Smooth muscle cell (in vitro differentiated cells): ENCODE measurements at regions not wholly inside any gene's neighbourhood (a gene's known extent, or its start where the extent isn't known, plus 50 kb on each side); places are given as distances from the start of the nearest gene placed in this dataset.

Source experiments
- DNase-seq: peaks from one replicate; lab custom pipeline; 2025; ENCODE audit not compliant: unreplicated experiment; lab: John Stamatoyannopoulos, UW
- H2AFZ ChIP-seq: fragments of 200-600 bp; sonication (generic); 2 replicates; pipeline ENCODE4 v1.6.0; 2016; ENCODE audit warnings: antibody characterized with exemption, low read depth, mild to moderate bottlenecking
- H3F3A ChIP-seq: fragments of 200-600 bp; sonication (generic); 2 replicates; pipeline ENCODE4 v1.6.0; 2017; ENCODE audit warnings: antibody characterized with exemption, low read depth
- H3K27ac ChIP-seq: fragments of 200-600 bp; sonication (generic); 2 replicates; pipeline ENCODE4 v1.5.1; 2016; ENCODE audit warnings: low read depth, mild to moderate bottlenecking
- H3K27me3 ChIP-seq: fragments of 200-600 bp; sonication (generic); 2 replicates; pipeline ENCODE4 v1.6.1; 2016; ENCODE audit warnings: low read depth, mild to moderate bottlenecking
- H3K36me3 ChIP-seq: fragments of 200-600 bp; sonication (generic); 2 replicates; pipeline ENCODE4 v1.5.1; 2016; ENCODE audit warnings: low read depth
- H3K4me1 ChIP-seq: fragments of 200-600 bp; sonication (generic); 2 replicates; pipeline ENCODE4 v1.5.1; 2016; ENCODE audit warnings: low read depth
- H3K4me2 ChIP-seq: fragments of 200-600 bp; sonication (generic); 2 replicates; pipeline ENCODE4 v1.6.0; 2016; ENCODE audit warnings: mild to moderate bottlenecking
- H3K4me3 ChIP-seq: fragments of 200-600 bp; sonication (generic); 2 replicates; pipeline ENCODE4 v1.5.1; 2016; ENCODE audit warnings: mild to moderate bottlenecking
- H3K79me2 ChIP-seq: fragments of 200-600 bp; sonication (generic); 2 replicates; pipeline ENCODE4 v1.6.0; 2016; ENCODE audit warnings: low read depth, mild to moderate bottlenecking
- H3K9ac ChIP-seq: fragments of 200-600 bp; sonication (generic); 2 replicates; pipeline ENCODE4 v1.6.0; 2016; ENCODE audit warnings: low read depth
- H3K9me3 ChIP-seq: fragments of 200-600 bp; sonication (generic); replicated peaks from 2 replicates; pipeline ENCODE4 v1.5.1; 2016; ENCODE audit warnings: low read depth
- H4K20me1 ChIP-seq: fragments of 200-600 bp; sonication (generic); 2 replicates; pipeline ENCODE4 v1.6.0; 2016; ENCODE audit warnings: low read depth
- WGBS: methylation state at CpG from one replicate; pipeline ENCODE4 v1.1.7; 2016; ENCODE audit warnings: low lambda C conversion rate; 5-methylcytosine and 5-hydroxymethylcytosine counted together
- TF ChIP-seq, protein P1 (sequence below): fragments of 200-600 bp; sonication (generic); IDR thresholded peaks from 2 replicates; pipeline ENCODE4 v1.5.1; 2017; ENCODE audit warnings: borderline replicate concordance, mild to moderate bottlenecking, antibody characterized with exemption; ENCODE audit not compliant: insufficient read depth, poor library complexity, severe bottlenecking

DNA sequence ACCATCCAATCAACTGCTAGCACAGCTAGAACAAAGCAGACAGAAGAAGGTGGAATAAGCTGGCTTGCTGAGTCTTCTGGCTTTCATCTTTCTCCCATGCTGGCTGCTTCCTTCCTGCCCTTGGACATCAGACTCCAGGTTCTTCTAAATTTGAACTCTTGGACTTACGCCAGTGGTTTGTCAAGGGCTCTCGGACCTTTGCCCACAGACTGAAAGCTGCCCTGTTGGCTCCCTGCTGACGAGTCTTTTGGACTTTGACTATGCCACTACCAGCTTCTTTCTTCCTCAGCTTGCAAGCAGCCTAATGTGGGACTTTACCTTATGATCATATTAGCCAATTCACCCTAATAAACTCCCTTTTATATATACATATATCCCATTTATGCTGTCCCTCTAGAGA, 164.1 kb upstream of the GJE1 start:
- H3K79me2 ChIP-seq, result no peaks in the 10 kb centered on the region
- no peaks in the 10 kb centered on the region for H3K9me3 ChIP-seq
- WGBS, result 89% methylated on average over 3 of the region's 3 CpGs
- DNase-seq, result no peak
- H2AFZ ChIP-seq, result no peak overlapping the region
- H3K9ac ChIP-seq, result no peak overlapping the region
- H3K36me3 ChIP-seq, result no peaks in the 10 kb centered on the region
- H3F3A ChIP-seq, result no peaks in the 10 kb centered on the region
- H4K20me1 ChIP-seq, result no peaks in the 10 kb centered on the region
- H3K4me2 ChIP-seq, result no peak overlapping the region
- H3K27me3 ChIP-seq, result no peaks in the 10 kb centered on the region
- no peak overlapping the region for H3K27ac ChIP-seq
- H3K4me3 ChIP-seq, result no peak overlapping the region
- TF ChIP-seq, protein P1, sequence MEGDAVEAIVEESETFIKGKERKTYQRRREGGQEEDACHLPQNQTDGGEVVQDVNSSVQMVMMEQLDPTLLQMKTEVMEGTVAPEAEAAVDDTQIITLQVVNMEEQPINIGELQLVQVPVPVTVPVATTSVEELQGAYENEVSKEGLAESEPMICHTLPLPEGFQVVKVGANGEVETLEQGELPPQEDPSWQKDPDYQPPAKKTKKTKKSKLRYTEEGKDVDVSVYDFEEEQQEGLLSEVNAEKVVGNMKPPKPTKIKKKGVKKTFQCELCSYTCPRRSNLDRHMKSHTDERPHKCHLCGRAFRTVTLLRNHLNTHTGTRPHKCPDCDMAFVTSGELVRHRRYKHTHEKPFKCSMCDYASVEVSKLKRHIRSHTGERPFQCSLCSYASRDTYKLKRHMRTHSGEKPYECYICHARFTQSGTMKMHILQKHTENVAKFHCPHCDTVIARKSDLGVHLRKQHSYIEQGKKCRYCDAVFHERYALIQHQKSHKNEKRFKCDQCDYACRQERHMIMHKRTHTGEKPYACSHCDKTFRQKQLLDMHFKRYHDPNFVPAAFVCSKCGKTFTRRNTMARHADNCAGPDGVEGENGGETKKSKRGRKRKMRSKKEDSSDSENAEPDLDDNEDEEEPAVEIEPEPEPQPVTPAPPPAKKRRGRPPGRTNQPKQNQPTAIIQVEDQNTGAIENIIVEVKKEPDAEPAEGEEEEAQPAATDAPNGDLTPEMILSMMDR, result no peak
- H3K4me1 ChIP-seq, result no peaks in the 10 kb centered on the region

DNA sequence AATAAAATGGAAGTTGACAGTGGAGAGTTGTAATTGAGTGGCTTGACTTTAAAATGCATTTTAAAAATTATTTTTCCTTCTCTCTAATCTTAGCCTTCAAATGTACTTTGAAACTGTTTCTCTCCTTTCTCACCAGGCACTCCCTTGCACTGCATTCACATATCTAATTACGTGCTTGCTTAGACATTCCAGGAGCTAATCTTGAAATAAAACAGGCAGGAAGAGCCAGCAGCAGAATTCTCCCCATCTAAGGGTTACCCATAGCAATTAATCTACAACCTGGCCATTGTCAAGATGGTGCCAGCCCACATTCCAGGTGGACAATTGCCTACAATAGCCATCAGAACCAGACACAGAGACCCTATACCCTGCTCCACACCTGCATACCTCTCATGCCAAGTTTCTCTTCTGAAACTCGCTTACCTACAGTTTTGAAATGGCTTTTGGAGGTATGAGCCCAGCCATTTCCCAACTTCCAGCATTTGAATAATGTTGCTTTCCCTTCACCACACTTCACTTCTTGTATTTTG, 167.6 kb upstream of the GJE1 start:
- no peaks in the 10 kb centered on the region for H3K27me3 ChIP-seq
- no peak for DNase-seq
- no peaks in the 10 kb centered on the region for H3K36me3 ChIP-seq
- no peaks in the 10 kb centered on the region for H4K20me1 ChIP-seq
- no peak overlapping the region for H3K9ac ChIP-seq
- H2AFZ ChIP-seq, result no peak overlapping the region
- H3K79me2 ChIP-seq, result no peaks in the 10 kb centered on the region
- no peaks in the 10 kb centered on the region for H3F3A ChIP-seq
- no peaks in the 10 kb centered on the region for H3K9me3 ChIP-seq
- 56% methylated on average over 2 of the region's 2 CpGs for WGBS
- H3K4me3 ChIP-seq, result no peak overlapping the region
- no peak overlapping the region for H3K27ac ChIP-seq
- no peaks in the 10 kb centered on the region for H3K4me1 ChIP-seq
- H3K4me2 ChIP-seq, result no peak overlapping the region
- TF ChIP-seq, protein P1, result no peak

DNA sequence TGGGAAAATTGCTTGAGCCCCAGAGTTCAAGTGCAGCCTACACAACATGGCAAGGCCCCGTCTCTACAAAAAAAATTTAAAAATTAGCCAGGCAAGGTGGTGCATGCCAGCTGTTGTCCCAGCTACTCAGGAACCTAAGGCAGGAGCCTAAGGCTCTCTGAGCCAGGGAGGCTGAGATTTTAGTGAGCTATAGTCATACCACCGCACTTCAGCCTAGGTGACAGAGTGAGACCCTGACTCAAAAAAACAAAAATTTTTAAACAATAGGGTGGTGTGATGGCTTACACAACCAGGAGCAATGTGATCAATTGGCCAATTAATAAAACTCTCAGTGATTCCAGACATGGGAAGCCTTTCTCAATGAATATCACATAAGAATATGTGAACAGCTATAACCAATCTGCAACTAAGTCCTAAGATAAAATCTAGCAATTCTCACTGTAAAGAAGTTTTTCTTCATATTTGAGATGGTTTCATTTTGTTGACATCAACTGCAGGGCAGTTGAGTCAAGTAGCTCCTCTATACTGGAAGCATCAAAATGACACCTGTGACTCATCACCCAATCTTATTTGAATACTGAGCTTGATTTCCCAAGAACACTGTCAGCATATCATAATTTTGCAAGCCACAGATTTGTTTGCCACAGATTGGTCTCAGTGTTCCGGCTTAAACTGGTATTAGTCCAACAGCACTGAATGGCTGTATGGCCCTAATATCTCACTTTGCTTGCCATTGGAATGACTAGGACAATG, 169.0 kb upstream of the GJE1 start:
- Histone ChIP-seq H3F3A (no peaks in the 10 kb centered on the region), H3K9ac (no peak overlapping the region), H3K4me2 (no peak overlapping the region), H4K20me1 (no peaks in the 10 kb centered on the region), H3K79me2 (no peaks in the 10 kb centered on the region), H3K27ac (no peak overlapping the region), H3K27me3 (no peaks in the 10 kb centered on the region), H3K4me3 (no peak overlapping the region), H3K4me1 (no peaks in the 10 kb centered on the region), H3K9me3 (no peaks in the 10 kb centered on the region), H2AFZ (no peak overlapping the region), H3K36me3 (no peaks in the 10 kb centered on the region)
- WGBS, result 92% methylated on average over 3 of the region's 3 CpGs
- no peak for DNase-seq
- TF ChIP-seq, protein P1, result no peak

DNA sequence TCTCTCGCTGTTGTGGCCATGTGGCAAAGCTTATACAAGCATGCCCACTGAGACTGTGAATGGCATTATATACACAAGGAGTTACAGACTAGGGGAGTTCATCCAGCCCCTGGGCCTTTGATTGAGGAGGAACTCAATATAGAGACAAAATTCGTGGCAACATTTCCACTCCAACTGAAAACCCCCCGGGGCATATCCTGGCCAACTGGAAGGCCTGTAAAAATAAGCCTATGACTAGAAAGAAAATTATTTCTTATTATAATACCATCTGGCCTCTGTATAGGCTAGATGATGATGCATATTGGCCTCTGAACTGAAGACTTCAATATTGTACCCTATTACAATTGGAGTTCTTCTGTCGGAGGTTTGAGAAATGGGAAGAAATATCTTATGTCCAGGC, 175.5 kb upstream of the GJE1 start:
- Histone ChIP-seq H3K4me1 (no peaks in the 10 kb centered on the region), H3K9me3 (no peaks in the 10 kb centered on the region), H3K4me2 (no peak overlapping the region), H2AFZ (no peak overlapping the region), H3K27me3 (no peaks in the 10 kb centered on the region), H4K20me1 (no peaks in the 10 kb centered on the region), H3F3A (no peaks in the 10 kb centered on the region), H3K9ac (no peak overlapping the region), H3K36me3 (no peaks in the 10 kb centered on the region), H3K79me2 (no peaks in the 10 kb centered on the region), H3K4me3 (no peak overlapping the region), H3K27ac (no peak overlapping the region)
- DNase-seq, result no peak
- 91% methylated on average over 4 of the region's 4 CpGs for WGBS
- TF ChIP-seq, protein P1, result no peak
